ENCODE measurements at regions not wholly inside any gene's neighbourhood (a gene's known extent, or its start where the extent isn't known, plus 50 kb on each side); places are given as distances from the start of the nearest gene placed in this dataset.
"Not testable (repeated sequence)": the region's sequence is repeated elsewhere in the genome, so short reads cannot be mapped to it uniquely, and the experiment has no call there.

DNA sequence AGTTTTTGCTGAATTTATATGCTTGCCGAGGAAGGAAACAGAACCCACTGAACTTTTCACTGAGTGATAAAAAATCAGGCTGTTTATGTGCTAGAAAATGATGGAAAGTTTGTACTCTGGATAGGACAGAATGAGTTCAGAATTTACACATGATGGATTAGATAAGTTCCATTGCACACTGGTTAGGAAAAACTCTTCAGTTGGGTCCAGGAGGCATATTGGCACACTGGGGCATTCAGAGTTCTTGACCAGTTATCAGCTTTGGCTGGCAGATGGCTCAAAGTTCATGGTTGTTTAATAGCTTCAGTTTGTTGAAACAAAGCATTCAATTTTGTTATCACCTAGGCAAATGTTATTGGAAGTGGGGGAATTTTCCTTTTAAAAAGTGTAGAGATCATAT lies 613.3 kb upstream of the SYNCRIP start:
- no peak for DNase-seq (ENCODE audit: low read depth)

DNA sequence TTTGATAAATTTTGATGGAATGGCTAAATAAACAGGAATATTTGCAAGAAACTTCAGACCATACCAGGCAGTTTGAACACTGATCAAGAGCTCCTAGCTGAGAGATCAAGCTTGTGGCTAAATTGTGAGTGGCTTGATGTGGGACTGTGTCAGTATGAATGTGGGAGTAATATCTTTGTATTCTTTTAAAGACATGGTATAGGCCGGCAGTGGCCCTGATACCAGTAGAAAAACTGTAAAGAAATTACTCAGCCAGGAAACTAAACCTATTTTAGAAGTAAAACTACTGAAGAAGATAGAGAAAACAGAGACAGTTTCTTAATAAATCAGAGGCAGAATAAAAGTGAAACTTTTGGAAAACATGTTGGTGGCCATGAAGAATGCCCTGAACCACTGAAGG lies 608.4 kb upstream of the SYNCRIP start:
- no peak for DNase-seq (ENCODE audit: low read depth)

DNA sequence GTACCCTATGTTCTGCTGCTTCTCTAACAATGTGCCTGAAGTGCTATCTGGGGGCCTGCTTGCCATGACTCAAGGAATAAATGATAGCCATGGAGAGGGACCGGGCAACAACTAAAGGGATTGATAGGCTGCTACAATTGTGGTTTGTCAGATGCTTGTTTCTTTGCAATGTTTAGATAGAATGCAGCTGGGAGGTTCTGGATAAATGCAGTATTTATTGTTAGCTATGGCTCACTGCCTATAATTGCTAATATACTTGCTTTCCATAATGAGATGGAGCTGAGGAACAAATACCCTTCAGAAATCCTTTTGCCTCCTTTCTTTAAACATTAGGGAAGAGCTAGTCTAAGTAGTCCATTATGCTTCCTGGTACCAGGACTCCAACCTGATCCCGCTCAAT lies 575.2 kb upstream of the SYNCRIP start:
- no peak for DNase-seq (ENCODE audit: low read depth)

DNA sequence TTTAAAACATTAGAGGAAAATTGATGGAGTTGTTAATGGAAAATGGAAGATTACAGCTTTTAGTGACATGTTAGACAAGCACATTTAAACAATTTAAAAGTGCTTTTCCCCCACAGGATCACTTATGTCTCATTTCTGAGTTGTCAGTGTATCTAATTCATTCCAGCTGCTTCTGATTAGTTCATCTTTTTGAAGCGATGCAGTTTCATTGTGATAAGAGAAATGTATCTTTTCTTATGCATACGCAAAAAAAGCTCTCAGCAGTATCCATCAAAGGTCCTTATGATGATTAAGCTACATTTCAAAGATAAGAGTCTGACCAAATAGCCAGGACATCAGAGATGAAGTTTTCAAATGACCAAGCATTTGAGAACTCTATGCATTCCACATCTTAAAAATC lies 572.6 kb upstream of the SYNCRIP start:
- no peak for DNase-seq (ENCODE audit: low read depth)

DNA sequence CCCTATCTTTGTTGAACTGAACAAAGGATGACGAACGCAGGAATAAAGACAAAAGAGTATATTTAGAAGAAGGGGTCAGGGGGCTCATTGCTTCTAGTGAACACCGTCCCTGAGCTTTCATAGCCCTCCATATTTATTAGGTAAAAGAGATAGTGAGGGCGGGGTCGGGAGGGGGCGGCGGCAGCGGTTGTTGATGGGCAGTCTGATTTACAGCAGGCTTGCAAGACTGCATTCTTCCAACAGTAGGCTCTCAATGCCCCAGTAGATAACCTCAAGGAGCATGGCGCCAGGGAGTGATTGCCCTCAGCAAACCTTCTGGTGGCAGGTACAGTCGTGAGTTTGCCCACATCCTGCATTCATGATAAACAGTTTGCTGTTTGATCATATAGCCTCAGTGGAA lies 563.3 kb upstream of the SYNCRIP start:
- no peak for DNase-seq (ENCODE audit: low read depth)

DNA sequence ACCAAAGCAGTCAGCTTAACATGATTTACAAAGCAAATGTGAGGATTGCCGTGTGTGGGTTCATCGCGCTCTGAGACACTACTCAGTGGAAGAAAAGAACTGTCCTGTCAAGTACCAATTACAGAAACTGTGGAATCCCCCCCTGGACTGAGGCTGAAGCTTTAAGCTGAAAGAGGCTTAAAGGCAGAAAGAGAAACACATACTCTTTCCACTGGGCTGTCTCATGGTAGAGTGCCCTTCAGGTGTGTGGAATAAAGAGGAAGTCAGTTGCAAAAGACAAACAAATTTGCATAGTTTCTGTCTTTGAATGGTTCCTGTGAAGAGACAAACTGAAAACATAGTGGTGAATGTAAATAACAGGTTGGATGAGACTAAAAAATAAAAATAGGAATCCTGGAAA lies 560.4 kb upstream of the SYNCRIP start:
- DNase-seq (ENCODE audit: low read depth), result no peak

DNA sequence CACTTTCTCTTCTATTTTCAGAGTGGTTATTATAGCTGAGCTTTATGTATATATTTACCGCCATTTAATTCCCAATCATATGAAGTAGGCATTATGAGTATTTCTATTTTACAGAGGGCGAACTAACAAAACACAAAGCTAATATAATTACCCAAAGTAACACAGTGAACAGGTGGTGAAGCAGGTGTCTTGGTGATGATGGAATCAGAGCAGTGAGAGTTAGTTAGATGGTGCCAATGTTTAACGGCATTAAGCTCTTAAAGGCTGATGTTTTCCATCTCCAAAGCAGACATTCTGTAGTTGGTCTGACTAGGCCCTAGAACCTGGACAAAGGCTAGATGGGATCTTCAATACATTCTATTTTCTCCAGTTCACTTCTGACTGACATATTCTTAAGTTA lies 551.1 kb upstream of the SYNCRIP start:
- DNase-seq (ENCODE audit: low read depth), result no peak

DNA sequence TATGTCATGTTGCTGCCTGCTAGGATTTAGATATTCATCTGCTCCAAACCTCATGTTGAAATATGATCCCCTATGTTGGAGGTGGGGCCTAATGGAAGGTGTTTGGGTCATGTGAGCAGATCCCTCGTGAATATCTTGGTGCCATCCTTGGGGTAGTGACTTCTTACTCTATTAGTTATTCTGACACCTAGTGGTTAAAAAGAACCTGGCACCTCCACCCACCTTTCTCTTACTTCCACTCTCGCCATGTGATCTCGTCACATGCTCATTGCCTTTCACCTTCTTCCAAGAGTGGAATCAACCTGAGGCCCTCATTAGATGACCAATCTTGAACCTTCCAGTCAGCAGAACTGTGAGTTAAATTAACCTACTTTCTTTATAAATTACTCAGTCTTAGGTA lies 549.4 kb upstream of the SYNCRIP start:
- no peak for DNase-seq (ENCODE audit: low read depth)

DNA sequence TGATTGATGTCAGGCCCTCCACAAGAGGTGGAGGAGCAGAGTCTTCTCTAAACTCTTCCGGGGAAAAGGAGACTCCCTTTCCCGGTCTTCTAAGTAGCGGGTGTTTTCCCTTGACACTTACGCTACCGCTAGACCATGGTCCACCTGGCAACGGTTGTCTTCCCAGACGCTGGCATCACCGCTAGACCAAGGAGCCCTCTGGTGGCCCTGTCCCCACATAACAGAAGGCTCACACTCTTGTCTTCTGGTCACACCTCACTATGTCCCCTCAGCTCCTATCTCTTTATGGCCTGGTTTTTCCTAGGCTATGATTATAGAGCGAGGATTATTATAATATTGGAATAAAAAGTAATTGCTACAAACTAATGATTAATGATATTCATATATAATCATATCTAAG lies 532.5 kb upstream of the SYNCRIP start:
- not testable (repeated sequence) for DNase-seq (ENCODE audit: low read depth)

DNA sequence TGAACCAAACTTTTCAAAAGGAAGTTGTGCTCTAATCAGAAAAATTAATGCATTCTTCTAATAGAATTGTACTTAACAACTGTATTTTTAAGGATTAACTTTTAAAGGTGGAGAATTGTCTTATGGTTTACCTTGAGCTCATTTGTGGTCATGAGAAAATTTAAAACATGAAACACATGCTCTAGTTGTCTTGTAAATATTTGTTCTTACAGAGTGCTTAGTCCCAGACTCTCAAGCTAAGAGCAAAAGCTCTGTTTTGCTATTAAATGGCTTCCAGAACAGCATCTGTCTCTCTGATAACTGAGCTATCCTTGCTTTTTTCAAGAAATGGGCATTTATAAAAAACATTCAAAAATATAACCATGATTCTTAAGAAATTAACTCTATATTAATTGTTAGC lies 512.2 kb upstream of the SYNCRIP start:
- DNase-seq (ENCODE audit: low read depth), result no peak

DNA sequence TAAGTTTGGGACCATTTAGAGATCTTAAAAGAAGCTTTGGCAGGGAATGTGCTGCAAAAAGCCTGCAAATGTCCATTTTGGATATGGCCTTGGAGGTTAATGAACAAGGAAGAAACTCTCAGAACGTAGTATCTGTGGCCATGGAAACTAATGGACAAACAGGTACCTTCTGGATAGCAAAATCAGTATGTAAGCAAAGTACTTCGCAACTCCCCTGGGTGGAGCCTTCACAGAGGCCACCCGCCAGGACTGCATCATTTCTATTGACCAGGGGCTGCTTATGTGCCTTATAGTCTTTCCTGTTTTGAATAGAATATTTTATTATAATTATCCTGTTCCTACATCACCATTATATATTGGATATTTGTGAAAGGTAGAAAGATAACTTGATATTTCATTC lies 510.8 kb upstream of the SYNCRIP start:
- DNase-seq (ENCODE audit: low read depth), result no peak

DNA sequence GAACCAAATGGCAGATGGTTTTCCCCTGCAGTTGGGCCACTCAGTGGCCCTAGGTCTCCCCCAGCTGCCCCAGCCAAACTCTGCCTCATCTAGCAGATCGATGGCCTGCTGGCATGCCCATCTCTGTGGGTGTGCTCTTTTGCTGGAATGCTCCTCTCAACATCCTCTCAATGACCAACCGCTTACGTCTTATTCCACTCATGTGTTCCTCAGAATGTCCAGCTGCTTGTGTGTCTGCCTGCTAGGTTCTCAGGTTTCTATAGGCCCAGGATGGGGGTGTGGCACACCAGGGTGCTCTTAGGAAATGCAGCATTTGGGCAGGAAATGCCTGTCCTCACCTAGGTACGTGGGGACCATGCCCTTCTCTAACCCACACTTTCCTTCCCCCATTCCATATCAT lies 509.9 kb upstream of the SYNCRIP start:
- no peak for DNase-seq (ENCODE audit: low read depth)

DNA sequence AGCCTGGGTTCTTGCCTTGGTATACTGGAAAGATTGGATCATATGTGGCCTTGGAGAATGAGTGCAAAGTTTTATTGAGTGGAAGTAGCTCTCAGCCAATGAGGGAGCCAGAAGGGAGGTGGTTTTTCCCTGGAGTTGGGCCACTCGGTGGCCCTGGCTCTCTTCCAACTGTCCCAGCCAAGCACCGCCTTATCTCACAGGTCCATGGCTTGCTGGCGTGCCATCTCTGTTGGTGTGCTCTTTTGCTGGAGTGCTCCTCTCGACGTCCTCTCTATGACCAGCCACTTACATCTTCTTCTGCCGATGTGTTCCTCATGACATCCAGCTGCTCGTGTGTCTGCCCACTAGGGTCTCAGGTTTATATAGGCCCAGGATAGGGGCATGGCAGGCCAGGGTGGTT lies 505.9 kb upstream of the SYNCRIP start:
- no peak for DNase-seq (ENCODE audit: low read depth)

DNA sequence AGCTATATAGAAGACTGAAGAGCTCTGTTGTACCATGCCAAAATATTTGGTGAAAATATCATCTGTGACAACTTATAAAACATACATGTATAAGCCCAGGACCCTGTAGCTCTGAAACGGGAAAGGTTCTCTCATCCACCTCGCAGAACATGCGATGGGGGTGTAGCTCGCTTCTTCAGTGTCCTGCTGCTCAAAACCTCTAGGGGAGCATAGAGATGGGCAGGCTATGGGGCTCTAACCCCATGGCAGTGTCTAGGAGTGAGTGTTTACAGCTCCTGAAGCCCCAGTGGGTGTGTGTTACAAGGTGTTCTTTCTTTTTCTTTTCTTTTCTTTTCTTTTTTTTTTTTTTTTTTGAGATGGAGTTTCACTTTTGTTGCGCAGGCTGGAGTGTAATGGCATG lies 505.2 kb upstream of the SYNCRIP start:
- no peak for DNase-seq (ENCODE audit: low read depth)

DNA sequence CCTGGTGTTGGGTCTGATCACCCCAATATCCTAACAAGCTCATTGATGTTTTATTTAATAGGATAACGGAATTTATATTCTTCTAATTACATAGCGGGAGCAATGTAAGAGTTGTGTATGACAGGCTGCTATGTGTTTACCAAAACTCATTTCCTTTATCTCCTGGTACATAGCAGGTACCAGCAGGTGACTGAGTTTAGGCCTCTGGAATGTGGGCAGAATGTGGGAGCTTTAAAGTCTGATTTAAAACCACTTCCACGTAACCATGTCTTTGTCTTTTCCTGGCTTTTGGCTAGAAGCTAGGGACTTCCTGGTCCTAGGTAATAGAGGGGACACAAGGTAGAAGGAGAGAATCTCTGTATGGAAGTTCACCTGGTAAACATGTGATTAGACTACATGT lies 504.6 kb upstream of the SYNCRIP start:
- no peak for DNase-seq (ENCODE audit: low read depth)

DNA sequence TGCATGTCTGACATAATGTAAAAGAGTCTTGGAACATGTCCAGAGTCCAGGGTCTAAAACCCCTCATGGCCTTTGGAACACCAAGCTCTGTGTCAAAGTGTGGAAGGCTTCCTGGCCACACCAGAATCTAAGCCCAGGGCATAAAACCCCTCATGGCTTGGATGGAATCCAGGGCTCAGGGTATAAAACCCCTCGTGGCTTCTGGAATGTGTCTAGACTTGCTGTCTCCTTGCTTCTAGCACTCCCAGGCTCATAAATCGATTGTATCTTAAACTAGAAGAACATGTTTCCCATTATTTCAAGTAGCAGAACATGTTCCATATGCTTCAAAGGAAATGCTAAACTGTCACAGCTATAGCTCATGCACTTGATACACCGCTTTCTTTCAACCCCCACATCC lies 504.1 kb upstream of the SYNCRIP start:
- DNase-seq (ENCODE audit: low read depth), result not testable (repeated sequence)

DNA sequence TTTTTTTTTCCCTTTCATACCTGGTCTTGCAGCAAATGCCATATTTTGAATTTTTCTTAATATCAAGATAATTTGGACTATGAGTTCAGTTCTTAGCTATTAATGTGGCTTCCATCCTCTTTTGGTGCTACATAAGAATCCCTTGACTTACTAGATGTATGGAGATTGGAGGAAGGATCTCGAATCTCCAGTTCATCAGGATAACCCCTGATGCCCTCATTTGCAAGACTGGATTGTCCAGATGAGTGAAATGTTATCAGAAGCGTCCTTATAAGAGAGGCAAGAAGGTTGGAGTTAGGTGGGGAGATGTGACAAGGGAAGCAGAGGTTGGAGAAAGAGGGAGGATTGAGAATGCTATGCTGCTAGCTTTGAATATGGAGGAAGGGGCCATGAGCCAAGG lies 499.6 kb upstream of the SYNCRIP start:
- DNase-seq (ENCODE audit: low read depth), result no peak

DNA sequence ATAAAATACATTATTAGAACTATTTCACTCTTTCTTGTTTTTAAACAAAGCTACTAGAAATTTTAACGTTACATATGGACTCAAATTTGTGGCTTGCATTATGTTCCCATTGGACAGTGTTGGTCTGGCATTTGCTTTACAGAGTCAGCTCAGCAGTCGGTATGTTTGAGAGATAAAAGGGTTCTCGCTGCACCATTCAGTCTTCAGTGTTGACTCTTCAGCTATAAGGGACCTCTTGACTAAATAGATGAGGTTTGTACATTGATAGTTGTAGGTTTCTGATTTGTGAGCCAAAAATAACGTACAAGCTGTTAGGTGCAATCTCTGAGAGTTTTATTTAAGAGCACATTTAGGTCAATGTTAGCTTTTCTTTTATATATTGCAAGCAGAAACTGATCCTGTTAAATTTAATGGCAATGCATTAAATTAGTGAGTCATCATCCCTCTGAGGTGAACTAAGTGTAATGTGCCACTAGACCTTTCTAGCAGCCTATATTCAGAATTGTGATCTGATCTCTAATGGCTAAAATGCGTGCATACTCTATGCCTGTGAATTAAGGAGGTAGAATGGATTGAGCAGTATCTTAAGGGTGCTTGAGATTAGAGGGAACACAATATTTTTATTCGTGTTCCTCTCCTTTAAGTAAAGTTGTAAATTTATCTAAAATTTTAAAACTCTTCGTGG lies 485.6 kb upstream of the SYNCRIP start:
- DNase-seq (ENCODE audit: low read depth), result no peak

DNA sequence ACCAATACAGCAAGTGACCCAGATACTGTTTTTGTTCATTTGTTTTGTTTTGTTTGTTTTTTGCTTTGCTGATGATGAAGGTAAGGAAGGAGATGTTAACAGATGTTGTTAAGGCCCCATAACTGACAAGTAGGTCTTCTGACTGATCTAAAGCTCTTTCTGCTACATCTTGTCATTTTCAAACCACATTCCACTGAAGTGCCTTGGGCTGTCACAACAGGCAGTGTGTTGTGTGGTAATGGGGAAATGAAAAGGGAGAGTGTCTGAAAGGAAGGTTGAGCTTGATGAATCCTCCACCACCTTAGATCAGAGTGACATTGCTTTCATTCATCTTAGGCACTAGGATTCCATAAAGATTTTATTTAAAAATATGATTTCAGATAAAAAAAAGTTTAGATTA lies 479.4 kb upstream of the SYNCRIP start:
- DNase-seq (ENCODE audit: low read depth), result no peak

DNA sequence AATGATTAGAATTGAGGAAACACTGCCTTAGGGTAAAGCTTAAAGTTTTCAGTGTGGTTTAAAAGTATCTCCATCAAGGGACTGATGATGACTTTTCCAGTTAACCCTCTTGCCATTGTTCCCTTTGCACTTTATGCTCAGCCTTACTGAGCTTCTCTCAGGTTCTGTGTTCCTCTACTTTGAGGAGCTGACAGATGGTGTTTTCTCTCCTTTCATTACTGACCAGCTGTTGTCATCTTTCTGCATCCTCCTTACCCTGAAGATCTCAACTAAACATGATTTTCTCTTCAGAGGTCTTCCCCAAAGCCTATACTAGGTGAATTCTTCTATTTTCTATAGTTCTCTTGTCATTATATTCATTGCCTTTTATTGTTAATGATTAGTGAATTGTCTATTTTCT lies 475.6 kb upstream of the SYNCRIP start:
- DNase-seq (ENCODE audit: low read depth), result no peak

DNA sequence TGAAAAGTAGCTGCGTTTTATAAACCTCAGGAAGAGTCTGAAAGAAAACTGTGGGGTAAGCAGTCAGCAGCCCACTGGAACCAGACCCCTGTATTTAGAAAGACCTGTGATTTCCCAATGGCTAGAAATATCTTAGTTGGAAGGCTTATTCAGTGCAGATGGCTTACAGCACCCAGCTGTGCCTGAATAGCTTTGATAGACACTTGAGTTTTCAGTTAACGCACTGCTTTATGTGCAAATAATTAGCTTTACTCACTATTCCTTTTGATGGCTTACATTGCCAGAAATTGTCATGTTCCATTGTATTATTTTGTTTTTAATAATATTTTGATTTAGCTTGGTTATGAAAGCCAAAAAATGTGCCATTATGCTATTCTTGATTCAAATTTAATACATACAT lies 465.3 kb upstream of the SYNCRIP start:
- no peak for DNase-seq (ENCODE audit: low read depth)

DNA sequence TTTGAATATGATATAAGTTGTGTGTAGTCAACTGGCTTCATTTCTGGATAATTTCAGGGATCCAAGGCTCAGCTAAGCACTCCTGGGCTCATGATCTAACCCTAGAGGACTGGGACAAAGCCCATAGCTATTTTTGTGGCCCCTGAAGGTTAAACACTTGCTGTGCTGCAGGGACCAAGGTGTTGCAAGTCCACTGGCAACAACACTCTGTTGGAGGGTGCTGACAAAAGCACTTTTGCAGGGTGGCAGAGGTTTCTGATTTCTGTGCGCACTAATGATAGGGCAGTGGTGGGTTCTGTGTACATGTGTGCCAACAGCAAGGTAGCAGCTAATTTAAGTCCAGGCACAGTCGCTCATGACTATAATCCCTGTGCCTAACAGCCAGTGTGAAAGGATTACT lies 445.3 kb upstream of the SYNCRIP start:
- no peak for DNase-seq (ENCODE audit: low read depth)

DNA sequence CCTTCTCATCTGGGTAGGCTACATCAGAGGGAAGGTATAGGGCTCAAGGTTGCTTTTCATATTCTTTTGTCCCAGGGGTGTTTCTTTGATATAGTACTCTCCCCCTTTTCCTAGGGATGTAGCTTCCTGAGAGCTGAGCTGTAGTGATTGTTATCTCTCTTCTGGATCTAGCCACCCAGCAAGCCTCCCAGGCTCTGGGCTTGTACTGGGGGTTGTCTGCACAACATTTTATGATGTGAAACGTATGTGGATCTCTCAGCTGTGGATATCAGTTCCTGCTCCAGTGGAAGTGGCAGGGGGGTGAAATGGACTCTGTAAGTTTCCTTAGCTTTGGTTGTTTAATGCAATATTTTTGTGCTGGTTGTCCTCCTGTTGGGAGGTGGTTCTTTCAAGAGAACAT lies 437.3 kb upstream of the SYNCRIP start:
- DNase-seq (ENCODE audit: low read depth), result no peak

DNA sequence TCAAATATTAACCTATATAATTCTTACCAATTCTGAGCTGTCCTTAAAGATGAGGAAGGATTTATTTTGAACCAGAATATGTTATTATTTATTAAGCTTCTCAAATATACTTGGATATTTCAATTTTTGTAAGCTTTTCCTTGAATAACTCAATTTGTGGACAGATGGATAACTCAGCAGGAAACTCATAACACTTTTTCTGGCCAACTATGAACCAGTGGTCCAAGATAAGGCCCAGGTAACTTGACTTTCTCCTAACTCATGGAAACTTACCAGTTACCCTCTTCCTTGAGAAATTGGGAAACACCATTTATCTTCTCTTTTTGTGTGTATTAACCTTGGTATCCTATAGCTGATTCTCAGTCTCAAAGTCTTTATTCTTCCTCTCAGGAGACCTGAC lies 427.5 kb upstream of the SYNCRIP start:
- DNase-seq (ENCODE audit: low read depth), result no peak

DNA sequence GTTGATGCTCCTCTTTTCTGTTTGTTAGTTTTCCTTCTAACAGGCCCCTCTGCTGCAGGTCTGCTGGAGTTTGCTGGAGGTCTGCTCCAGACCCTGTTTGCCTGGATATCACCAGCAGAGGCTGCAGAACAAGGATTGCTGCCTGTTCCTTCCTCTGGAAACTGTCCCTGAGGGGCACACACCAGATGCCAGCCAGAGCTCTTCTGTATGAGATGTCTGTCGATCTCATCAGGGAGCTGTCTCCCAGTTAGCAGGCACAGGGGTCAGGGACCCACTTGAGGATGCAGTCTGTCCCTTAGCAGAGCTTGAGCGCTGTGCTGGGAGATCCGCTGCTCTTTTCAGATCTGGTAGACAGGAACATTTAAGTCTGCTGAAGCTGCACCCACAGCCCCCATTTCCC lies 422.3 kb upstream of the SYNCRIP start:
- DNase-seq (ENCODE audit: low read depth), result not testable (repeated sequence)

Measured in HS-5 (cell line).